H9 (cell line): ENCODE measurements at regions not wholly inside any gene's neighbourhood (a gene's known extent, or its start where the extent isn't known, plus 50 kb on each side); places are given as distances from the start of the nearest gene placed in this dataset.

Experiments used
- DNase-seq: peaks from one replicate; pipeline ENCODE4 v3.0.0-alpha.2; 2017
- H2AFZ ChIP-seq: one replicate; pipeline ENCODE4 v1.6.1; 2013; ENCODE audit warnings: mild to moderate bottlenecking, low read length, control low read depth, moderate library complexity
- H2AK5ac ChIP-seq: 2 replicates; pipeline ENCODE4 v1.6.1; 2013; ENCODE audit warnings: low read length, control low read depth, mixed read lengths; ENCODE audit not compliant: insufficient read length
- H2BK120ac ChIP-seq: one replicate; pipeline ENCODE4 v1.6.1; 2013; ENCODE audit warnings: low read depth, mild to moderate bottlenecking, low read length, control low read depth, inconsistent platforms; ENCODE audit not compliant: poor library complexity, severe bottlenecking
- H2BK12ac ChIP-seq: 2 replicates; pipeline ENCODE4 v1.6.1; 2013; ENCODE audit warnings: low read length, control low read depth, mixed read lengths, low read depth; ENCODE audit not compliant: insufficient read length
- H2BK15ac ChIP-seq: 2 replicates; pipeline ENCODE4 v1.6.1; 2013; ENCODE audit warnings: low read depth, low read length, control low read depth
- H2BK20ac ChIP-seq: one replicate; pipeline ENCODE4 v1.6.1; 2013; ENCODE audit warnings: low read depth, mild to moderate bottlenecking, low read length, control low read depth, inconsistent platforms; ENCODE audit not compliant: poor library complexity, severe bottlenecking
- H2BK5ac ChIP-seq: 2 replicates; pipeline ENCODE4 v1.6.1; 2013; ENCODE audit warnings: low read length, control low read depth, mixed read lengths; ENCODE audit not compliant: insufficient read length
- H3K14ac ChIP-seq: 2 replicates; pipeline ENCODE4 v1.6.1; 2013; ENCODE audit warnings: low read length, control low read depth; ENCODE audit not compliant: insufficient read depth
- H3K18ac ChIP-seq: 2 replicates; pipeline ENCODE4 v1.6.1; 2013; ENCODE audit warnings: low read depth, mild to moderate bottlenecking, mixed read lengths, low read length, control low read depth; ENCODE audit not compliant: insufficient read length
- H3K23ac ChIP-seq: 2 replicates; pipeline ENCODE4 v1.6.1; 2013; ENCODE audit warnings: low read length, control low read depth, mixed read lengths, low read depth; ENCODE audit not compliant: insufficient read length
- H3K23me2 ChIP-seq: 2 replicates; pipeline ENCODE4 v1.6.1; 2013; ENCODE audit warnings: low read depth, mild to moderate bottlenecking, mixed read lengths, low read length, control low read depth; ENCODE audit not compliant: insufficient read length, poor library complexity, severe bottlenecking
- H3K27ac ChIP-seq: 2 replicates; pipeline ENCODE4 v1.5.1; 2013; ENCODE audit warnings: low read length, control low read depth, mixed read lengths, low read depth; ENCODE audit not compliant: insufficient read length
- H3K27me3 ChIP-seq: 2 replicates; pipeline ENCODE4 v1.6.1; 2013; ENCODE audit warnings: low read length, control low read depth, inconsistent platforms; ENCODE audit not compliant: insufficient read depth
- H3K4ac ChIP-seq: 2 replicates; pipeline ENCODE4 v1.6.1; 2013; ENCODE audit warnings: low read depth, mild to moderate bottlenecking, control low read depth, inconsistent platforms, low read length, moderate library complexity
- H3K4me1 ChIP-seq: 2 replicates; pipeline ENCODE4 v1.6.1; 2013; ENCODE audit warnings: low read length, control low read depth, inconsistent platforms; ENCODE audit not compliant: insufficient read depth
- H3K4me2 ChIP-seq: 2 replicates; pipeline ENCODE4 v1.6.1; 2013; ENCODE audit warnings: low read length, control low read depth, mixed read lengths; ENCODE audit not compliant: insufficient read length, insufficient read depth
- H3K56ac ChIP-seq: 2 replicates; pipeline ENCODE4 v1.6.1; 2013; ENCODE audit warnings: low read depth, mild to moderate bottlenecking, mixed read lengths, low read length, control low read depth; ENCODE audit not compliant: insufficient read length
- H3K79me1 ChIP-seq: 2 replicates; pipeline ENCODE4 v1.6.1; 2013; ENCODE audit warnings: low read depth, mild to moderate bottlenecking, moderate library complexity, low read length, control low read depth, inconsistent platforms; ENCODE audit not compliant: insufficient read depth, poor library complexity, severe bottlenecking
- H3K79me2 ChIP-seq: 2 replicates; pipeline ENCODE4 v1.6.1; 2013; ENCODE audit warnings: low read length, control low read depth, inconsistent platforms; ENCODE audit not compliant: insufficient read depth
- H3K9ac ChIP-seq: 2 replicates; pipeline ENCODE4 v1.6.1; 2013; ENCODE audit warnings: low read length, control low read depth, mixed read lengths; ENCODE audit not compliant: insufficient read length; ENCODE audit errors: extremely low read depth
- H3K9me3 ChIP-seq: one replicate; pipeline ENCODE4 v1.6.1; 2013; ENCODE audit warnings: low read depth, low read length, inconsistent platforms; ENCODE audit not compliant: control insufficient read depth
- H3T11ph ChIP-seq: one replicate; pipeline ENCODE4 v1.6.1; 2013; ENCODE audit warnings: mild to moderate bottlenecking, low read length, control low read depth, inconsistent platforms
- H4K20me1 ChIP-seq: one replicate; pipeline ENCODE4 v1.6.1; 2013; ENCODE audit not compliant: control insufficient read depth, insufficient read length, insufficient read depth
- H4K5ac ChIP-seq: 2 replicates; pipeline ENCODE4 v1.6.1; 2013; ENCODE audit warnings: low read depth, mild to moderate bottlenecking, mixed read lengths, low read length, control low read depth; ENCODE audit not compliant: insufficient read length
- H4K8ac ChIP-seq: replicated peaks from 2 replicates; pipeline ENCODE4 v1.6.1; 2013; ENCODE audit warnings: low read length, control low read depth, mixed read lengths, low read depth; ENCODE audit not compliant: insufficient read length
- H4K91ac ChIP-seq: 2 replicates; pipeline ENCODE4 v1.6.1; 2013; ENCODE audit warnings: low read depth, mild to moderate bottlenecking, moderate library complexity, mixed read lengths, low read length, control low read depth; ENCODE audit not compliant: insufficient read length
- H3K27ac Mint-ChIP-seq, 3 experiments: 2 replicates in 2 of 3; 3 replicates in 1 of 3; pipeline ENCODE4 v1.8.0; 2020 to 2021; ENCODE audit warnings: mixed read lengths in 3 of 3, mild to moderate bottlenecking in 1 of 3, moderate library complexity in 1 of 3
- H3K27me3 Mint-ChIP-seq: 2 replicates; pipeline ENCODE4 v1.8.0; 2021; ENCODE audit warnings: low read depth, mild to moderate bottlenecking, moderate library complexity, mixed read lengths
- H3K36me3 Mint-ChIP-seq, 3 experiments: 2 replicates in 2 of 3; 3 replicates in 1 of 3; pipeline ENCODE4 v1.8.0; 2020 to 2021; ENCODE audit warnings: low read depth in 3 of 3, mixed read lengths in 3 of 3; ENCODE audit not compliant: insufficient read depth in 1 of 3
- H3K4me1 Mint-ChIP-seq, 2 experiments: 2 replicates each; pipeline ENCODE4 v1.8.0; 2020; ENCODE audit warnings: mixed read lengths in 2 of 2
- H3K4me3 Mint-ChIP-seq, 2 experiments: 2 replicates in 1 of 2; 3 replicates in 1 of 2; pipeline ENCODE4 v1.8.0; 2020 to 2021; ENCODE audit warnings: mild to moderate bottlenecking in 2 of 2, mixed read lengths in 2 of 2, moderate library complexity in 1 of 2
- H3K9me3 Mint-ChIP-seq, 2 experiments: 2 replicates in 1 of 2; 3 replicates in 1 of 2; pipeline ENCODE4 v1.8.0; 2020; ENCODE audit warnings: mild to moderate bottlenecking in 2 of 2, mixed read lengths in 2 of 2, moderate library complexity in 1 of 2
- WGBS: extraction: QIAGEN DNeasy Blood & Tissue Kit; methylation state at CpG from one replicate; pipeline ENCODE4 v1.1.7; 2013; ENCODE audit warnings: missing lambda C conversion rate, low lambda C conversion rate, mixed read lengths; ENCODE audit not compliant: insufficient read length; ENCODE audit errors: extremely low coverage; 5-methylcytosine and 5-hydroxymethylcytosine counted together
- TF ChIP-seq, protein P1 (sequence below): fragments of 200-600 bp; sonication (generic); conservative IDR thresholded peaks from 3 replicates; pipeline ENCODE4 v1.8.0; 2021; ENCODE audit warnings: antibody characterized with exemption, mild to moderate bottlenecking

DNA sequence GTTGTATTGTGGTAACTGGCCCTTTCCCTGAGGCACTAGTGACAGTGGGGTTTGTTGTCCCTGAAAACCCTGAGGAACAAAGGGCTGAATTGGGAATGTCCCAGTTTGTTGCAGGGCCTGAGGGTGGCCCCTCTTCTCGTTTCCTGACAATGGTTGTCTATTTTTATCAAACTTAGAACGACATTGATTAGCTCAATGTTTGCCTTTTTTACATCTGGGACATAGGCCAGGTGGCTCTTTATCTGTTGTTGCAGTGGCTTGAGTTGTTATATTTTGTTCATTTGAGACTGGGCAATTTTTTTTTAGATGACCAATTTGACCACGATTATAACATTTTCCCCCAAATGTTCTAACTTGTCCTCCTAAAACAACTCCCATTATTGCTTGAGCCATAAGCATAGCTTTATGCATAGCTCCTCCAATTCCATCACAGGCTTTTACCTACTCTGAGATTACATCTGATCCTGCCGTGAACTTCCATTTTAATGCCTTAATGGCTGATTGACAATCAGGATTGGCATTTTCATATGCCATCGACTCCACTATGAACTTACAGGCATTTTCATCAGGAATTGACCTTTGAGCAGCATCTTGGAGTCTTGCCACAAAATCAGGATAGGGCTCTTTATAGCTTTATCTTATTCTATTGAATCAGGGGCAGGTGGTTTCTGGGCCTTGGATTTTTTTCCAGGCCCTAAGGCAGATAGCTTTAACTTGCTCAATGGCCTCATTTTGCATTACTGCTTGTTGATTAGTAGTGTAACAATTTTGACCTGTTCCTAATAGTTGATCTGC is 604.3 kb downstream of the ALG10 start:
- H3K27me3 ChIP-seq, result no peaks in the 10 kb centered on the region
- H3K79me1 ChIP-seq, result no peaks in the 10 kb centered on the region
- no peak overlapping the region for H3K4me2 ChIP-seq
- H3K23ac ChIP-seq, result no peak overlapping the region
- H2BK5ac ChIP-seq, result no peak overlapping the region
- no peak overlapping the region for H3T11ph ChIP-seq
- no peak overlapping the region for H4K91ac ChIP-seq
- H2BK15ac ChIP-seq, result no peak overlapping the region
- H2AFZ ChIP-seq, result no peak overlapping the region
- H2BK120ac ChIP-seq, result no peak overlapping the region
- no peak overlapping the region for H2BK12ac ChIP-seq
- no peaks in the 10 kb centered on the region for H4K20me1 ChIP-seq
- no CpG with 5 or more reads among the region's 5 CpGs for WGBS
- peaks cover 2% of the 10 kb centered on the region for H3K27me3 Mint-ChIP-seq
- no peak overlapping the region for H4K8ac ChIP-seq
- no peaks in the 10 kb centered on the region for H3K23me2 ChIP-seq
- no peak for DNase-seq
- H3K18ac ChIP-seq, result no peak overlapping the region
- H3K36me3 Mint-ChIP-seq, result peaks cover 4 to 17% (median 9%) of the 10 kb centered on the region in 3 experiments; a peak in 5 of 7 replicates
- H3K27ac Mint-ChIP-seq, result no peak overlapping the region
- no peak overlapping the region for H3K9ac ChIP-seq
- TF ChIP-seq, protein P1, sequence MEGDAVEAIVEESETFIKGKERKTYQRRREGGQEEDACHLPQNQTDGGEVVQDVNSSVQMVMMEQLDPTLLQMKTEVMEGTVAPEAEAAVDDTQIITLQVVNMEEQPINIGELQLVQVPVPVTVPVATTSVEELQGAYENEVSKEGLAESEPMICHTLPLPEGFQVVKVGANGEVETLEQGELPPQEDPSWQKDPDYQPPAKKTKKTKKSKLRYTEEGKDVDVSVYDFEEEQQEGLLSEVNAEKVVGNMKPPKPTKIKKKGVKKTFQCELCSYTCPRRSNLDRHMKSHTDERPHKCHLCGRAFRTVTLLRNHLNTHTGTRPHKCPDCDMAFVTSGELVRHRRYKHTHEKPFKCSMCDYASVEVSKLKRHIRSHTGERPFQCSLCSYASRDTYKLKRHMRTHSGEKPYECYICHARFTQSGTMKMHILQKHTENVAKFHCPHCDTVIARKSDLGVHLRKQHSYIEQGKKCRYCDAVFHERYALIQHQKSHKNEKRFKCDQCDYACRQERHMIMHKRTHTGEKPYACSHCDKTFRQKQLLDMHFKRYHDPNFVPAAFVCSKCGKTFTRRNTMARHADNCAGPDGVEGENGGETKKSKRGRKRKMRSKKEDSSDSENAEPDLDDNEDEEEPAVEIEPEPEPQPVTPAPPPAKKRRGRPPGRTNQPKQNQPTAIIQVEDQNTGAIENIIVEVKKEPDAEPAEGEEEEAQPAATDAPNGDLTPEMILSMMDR, result no peak
- no peaks in the 10 kb centered on the region for H3K4me1 Mint-ChIP-seq
- H2AK5ac ChIP-seq, result no peak overlapping the region
- H2BK20ac ChIP-seq, result no peak overlapping the region
- H3K14ac ChIP-seq, result no peak overlapping the region
- no peak overlapping the region for H3K4me3 Mint-ChIP-seq
- no peak overlapping the region for H3K4ac ChIP-seq
- no peaks in the 10 kb centered on the region for H3K4me1 ChIP-seq
- no peak overlapping the region for H3K56ac ChIP-seq
- H3K27ac ChIP-seq, result no peak overlapping the region
- H3K9me3 Mint-ChIP-seq, result peaks cover 86 to 88% of the 10 kb centered on the region in 2 experiments
- H3K9me3 ChIP-seq, result peaks cover 63% of the 10 kb centered on the region
- H4K5ac ChIP-seq, result no peak overlapping the region
- H3K79me2 ChIP-seq, result no peaks in the 10 kb centered on the region
